HUES6 (cell line): ENCODE measurements at regions not wholly inside any gene's neighbourhood (a gene's known extent, or its start where the extent isn't known, plus 50 kb on each side); places are given as distances from the start of the nearest gene placed in this dataset.
"Not testable (repeated sequence)": the region's sequence is repeated elsewhere in the genome, so short reads cannot be mapped to it uniquely, and the experiment has no call there.

ENCODE experiments used
- H3K27ac ChIP-seq: 2 replicates; pipeline ENCODE4 v1.7.0; 2013; ENCODE audit warnings: low read depth, mild to moderate bottlenecking, low read length, inconsistent platforms
- H3K27me3 ChIP-seq: 2 replicates; pipeline ENCODE4 v1.6.1; 2013; ENCODE audit warnings: low read length; ENCODE audit not compliant: control insufficient read depth, insufficient read depth
- H3K36me3 ChIP-seq: 2 replicates; pipeline ENCODE4 v1.6.1; 2013; ENCODE audit warnings: low read length; ENCODE audit not compliant: control insufficient read depth, insufficient read depth
- H3K4me1 ChIP-seq: 2 replicates; pipeline ENCODE4 v1.6.1; 2013; ENCODE audit warnings: low read length; ENCODE audit not compliant: control insufficient read depth, insufficient read depth
- H3K4me3 ChIP-seq: 2 replicates; pipeline ENCODE4 v1.5.1; 2013; ENCODE audit warnings: low read depth, low read length
- H3K9ac ChIP-seq: one replicate; pipeline ENCODE4 v1.6.1; 2013; ENCODE audit warnings: mild to moderate bottlenecking, low read length
- H3K9me3 ChIP-seq: 2 replicates; pipeline ENCODE4 v1.6.1; 2013; ENCODE audit warnings: low read depth, low read length; ENCODE audit not compliant: control insufficient read depth, insufficient read depth

DNA sequence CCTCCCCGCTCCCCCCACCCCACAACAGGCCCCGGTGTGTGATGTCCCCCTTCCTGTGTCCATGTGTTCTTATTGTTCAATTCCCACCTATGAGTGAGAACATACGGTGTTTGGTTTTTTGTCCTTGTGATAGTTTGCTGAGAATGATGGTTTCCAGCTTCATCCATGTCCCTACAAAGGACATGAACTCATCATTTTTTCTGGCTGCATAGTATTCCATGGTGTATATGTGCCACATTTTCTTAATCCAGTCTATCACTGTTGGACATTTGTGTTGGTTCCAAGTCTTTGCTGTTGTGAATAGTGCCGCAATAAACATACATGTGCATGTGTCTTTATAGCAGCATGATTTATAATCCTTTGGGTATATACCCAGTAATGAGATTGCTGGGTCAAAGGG lies 104.3 kb downstream of the MTPN start:
- H3K9me3 ChIP-seq, H3K4me3 ChIP-seq, H3K9ac ChIP-seq, H3K27me3 ChIP-seq, H3K36me3 ChIP-seq, H3K4me1 ChIP-seq, H3K27ac ChIP-seq: not testable (repeated sequence)

- H3K4me3 ChIP-seq: no peak overlapping the region
- H3K27ac ChIP-seq: no peak overlapping the region
- H3K4me1 ChIP-seq: 0 out of 2 replicates have a peak, but pooled peaks cover 8% of the 10 kb centered on the region
- H3K36me3 ChIP-seq: no peaks in the 10 kb centered on the region
- peaks cover 15% of the 10 kb centered on the region for H3K9me3 ChIP-seq
- H3K9ac ChIP-seq: no peak overlapping the region
- H3K27me3 ChIP-seq: no peaks in the 10 kb centered on the region
These were observed 114.2 kb upstream of the FAM180A start for GRCh38 chr7:135862586-135863340.

GRCh38 chr7:135859538-135859937 lies 110.9 kb upstream of the FAM180A start:
- H3K4me1 ChIP-seq: peaks cover 14% of the 10 kb centered on the region
- no peaks in the 10 kb centered on the region for H3K27me3 ChIP-seq
- H3K4me3 ChIP-seq: no peak overlapping the region
- no peaks in the 10 kb centered on the region for H3K36me3 ChIP-seq
- no peak overlapping the region for H3K9ac ChIP-seq
- no peak overlapping the region for H3K27ac ChIP-seq
- H3K9me3 ChIP-seq: peaks cover 25% of the 10 kb centered on the region

GRCh38 chr7:135858851-135859250 lies 110.2 kb upstream of the FAM180A start:
- no peaks in the 10 kb centered on the region for H3K36me3 ChIP-seq
- peaks cover 25% of the 10 kb centered on the region for H3K9me3 ChIP-seq
- no peak overlapping the region for H3K9ac ChIP-seq

DNA sequence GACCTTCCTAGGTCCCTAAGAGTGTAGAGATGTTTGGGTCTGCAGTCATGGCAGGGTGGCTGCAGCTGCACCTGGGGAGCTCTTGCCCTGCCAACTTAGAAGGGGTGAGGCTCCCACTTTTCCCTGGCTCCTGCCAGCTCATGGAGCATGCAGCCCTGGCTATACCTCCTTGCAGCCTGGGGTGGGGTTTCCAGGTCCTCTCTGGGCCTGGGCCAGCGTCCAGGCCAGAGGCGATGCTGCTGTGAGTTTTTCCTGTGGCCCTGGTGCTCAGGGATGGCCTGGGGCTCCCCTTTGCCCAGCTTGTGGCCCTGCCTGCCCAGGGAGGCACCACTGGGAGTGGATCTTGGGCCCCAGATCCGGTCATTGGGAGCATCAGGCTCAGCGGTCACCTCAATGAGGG lies 109.8 kb upstream of the FAM180A start:
- H3K9ac ChIP-seq: no peak overlapping the region

More at GRCh38 chr7:135858851-135859250, 110.2 kb upstream of the FAM180A start:
- peaks cover 14% of the 10 kb centered on the region for H3K4me1 ChIP-seq
- no peak overlapping the region for H3K27ac ChIP-seq
- H3K27me3 ChIP-seq: no peaks in the 10 kb centered on the region
- H3K4me3 ChIP-seq: no peak overlapping the region

GRCh38 chr7:135857519-135858274 lies 109.1 kb upstream of the FAM180A start:
- Histone ChIP-seq H3K27me3 (no peaks in the 10 kb centered on the region), H3K4me3 (no peak overlapping the region), H3K9ac (no peak overlapping the region), H3K36me3 (no peaks in the 10 kb centered on the region), H3K9me3 (peaks cover 25% of the 10 kb centered on the region), H3K4me1 (peaks cover 7% of the 10 kb centered on the region), H3K27ac (no peak overlapping the region)

More for the DNA sequence above, 109.8 kb upstream of the FAM180A start:
- H3K9me3 ChIP-seq: peaks cover 25% of the 10 kb centered on the region
- no peak overlapping the region for H3K27ac ChIP-seq
- peaks cover 12% of the 10 kb centered on the region for H3K4me1 ChIP-seq
- no peak overlapping the region for H3K4me3 ChIP-seq
- no peaks in the 10 kb centered on the region for H3K36me3 ChIP-seq
- no peaks in the 10 kb centered on the region for H3K27me3 ChIP-seq

- H3K27me3 ChIP-seq: no peaks in the 10 kb centered on the region
- no peaks in the 10 kb centered on the region for H3K36me3 ChIP-seq
- H3K9ac ChIP-seq: no peak overlapping the region
These were observed 107.9 kb upstream of the FAM180A start for GRCh38 chr7:135856356-135857144.

DNA sequence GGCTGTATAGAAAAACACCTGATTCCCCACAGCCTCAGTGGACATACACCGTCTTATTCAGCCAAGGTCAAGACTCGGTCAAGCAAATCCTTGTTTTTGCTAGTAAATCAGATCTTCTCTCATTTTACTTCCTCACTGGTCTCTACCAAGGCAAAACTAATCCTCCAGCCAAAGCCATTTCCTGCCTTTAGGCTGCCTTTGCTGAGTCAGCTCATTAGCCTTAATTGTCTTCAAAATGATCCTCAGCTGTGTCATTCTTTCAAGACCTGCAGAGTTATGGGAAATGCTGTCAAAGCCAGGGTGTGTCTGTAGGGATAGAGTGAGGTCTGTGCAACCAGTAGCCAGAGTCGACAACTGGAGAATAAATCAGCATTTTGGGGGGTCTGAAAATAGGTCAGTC lies 107.2 kb upstream of the FAM180A start:
- H3K27me3 ChIP-seq: no peaks in the 10 kb centered on the region
- no peaks in the 10 kb centered on the region for H3K36me3 ChIP-seq
- H3K4me3 ChIP-seq: no peak overlapping the region
- peaks cover 15% of the 10 kb centered on the region; the same call in 1 of the 2 replicates for H3K9me3 ChIP-seq
- no peak overlapping the region for H3K9ac ChIP-seq
- H3K27ac ChIP-seq: no peak overlapping the region
- H3K4me1 ChIP-seq: peaks cover 7% of the 10 kb centered on the region

More at GRCh38 chr7:135856356-135857144, 107.9 kb upstream of the FAM180A start:
- Histone ChIP-seq H3K27ac (no peak overlapping the region), H3K9me3 (peaks cover 16% of the 10 kb centered on the region), H3K4me3 (no peak overlapping the region), H3K4me1 (peaks cover 7% of the 10 kb centered on the region)

- Histone ChIP-seq H3K27ac (no peak overlapping the region), H3K9me3 (peaks cover 12% of the 10 kb centered on the region; the same call in 1 of the 2 replicates), H3K4me1 (peaks cover 7% of the 10 kb centered on the region), H3K4me3 (no peak overlapping the region), H3K27me3 (no peaks in the 10 kb centered on the region), H3K36me3 (no peaks in the 10 kb centered on the region), H3K9ac (no peak overlapping the region)
These were observed 104.9 kb upstream of the FAM180A start for GRCh38 chr7:135853499-135853898.

DNA sequence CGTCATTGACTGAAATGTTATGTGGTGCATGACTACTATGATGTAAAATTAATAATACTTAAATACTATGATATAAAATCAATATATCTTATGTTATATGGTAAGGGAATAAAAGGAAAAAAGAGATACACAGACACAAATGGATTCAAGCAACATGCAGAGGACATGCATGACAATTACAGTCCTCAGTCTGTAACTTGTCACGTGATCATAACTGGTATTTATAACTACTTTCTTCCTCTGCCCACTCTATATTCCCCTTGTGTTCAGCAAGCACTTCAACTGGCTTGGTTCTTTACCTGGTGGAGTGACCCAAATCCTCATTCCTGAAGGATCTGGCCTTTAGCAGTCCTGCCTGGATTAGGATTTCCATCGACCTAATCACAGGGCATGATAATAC lies 104.4 kb upstream of the FAM180A start:
- Histone ChIP-seq H3K27me3 (no peaks in the 10 kb centered on the region), H3K9me3 (peaks cover 12% of the 10 kb centered on the region; the same call in 1 of the 2 replicates), H3K4me1 (peaks cover 7% of the 10 kb centered on the region), H3K27ac (no peak overlapping the region), H3K4me3 (no peak overlapping the region), H3K9ac (no peak overlapping the region), H3K36me3 (no peaks in the 10 kb centered on the region)
